ENCODE measurements at regions not wholly inside any gene's neighbourhood (a gene's known extent, or its start where the extent isn't known, plus 50 kb on each side); places are given as distances from the start of the nearest gene placed in this dataset.
A peak's percentile ranks its signal among the peaks of the same experiment; 100 is the strongest.

DNA sequence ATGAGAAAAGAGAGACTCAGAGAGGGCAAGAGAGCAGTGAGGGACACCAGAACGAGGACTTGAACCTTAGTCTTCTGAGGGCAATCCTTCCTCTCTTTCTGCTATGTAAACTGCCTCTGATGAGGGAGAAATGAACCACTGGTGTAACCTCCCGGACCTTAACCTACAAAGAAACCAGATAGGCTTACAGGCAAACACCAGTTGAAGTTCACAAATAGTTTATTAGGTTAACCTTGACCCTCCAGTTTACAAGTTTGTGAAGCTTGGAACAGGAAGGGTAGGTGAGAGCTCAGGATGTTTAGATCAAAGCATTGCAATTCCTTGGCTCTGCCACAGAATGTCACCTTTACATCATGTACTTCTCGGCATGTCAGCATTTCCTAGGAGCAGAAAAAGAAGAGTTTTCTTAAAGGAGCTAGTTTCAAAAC is 486.4 kb upstream of the SPRED2 start (continued):
- TF ChIP-seq, protein P1, sequence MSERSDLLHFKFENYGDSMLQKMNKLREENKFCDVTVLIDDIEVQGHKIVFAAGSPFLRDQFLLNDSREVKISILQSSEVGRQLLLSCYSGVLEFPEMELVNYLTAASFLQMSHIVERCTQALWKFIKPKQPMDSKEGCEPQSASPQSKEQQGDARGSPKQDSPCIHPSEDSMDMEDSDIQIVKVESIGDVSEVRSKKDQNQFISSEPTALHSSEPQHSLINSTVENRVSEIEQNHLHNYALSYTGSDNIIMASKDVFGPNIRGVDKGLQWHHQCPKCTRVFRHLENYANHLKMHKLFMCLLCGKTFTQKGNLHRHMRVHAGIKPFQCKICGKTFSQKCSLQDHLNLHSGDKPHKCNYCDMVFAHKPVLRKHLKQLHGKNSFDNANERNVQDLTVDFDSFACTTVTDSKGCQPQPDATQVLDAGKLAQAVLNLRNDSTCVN (CRISPR knock-in tag; IDR thresholded peaks at IDR 0.05; ENCODE audit: borderline replicate concordance), result no peak
- TF ChIP-seq TOE1 (CRISPR knock-in tag; IDR thresholded peaks at IDR 0.05), result no peak
- TF ChIP-seq, protein P2, sequence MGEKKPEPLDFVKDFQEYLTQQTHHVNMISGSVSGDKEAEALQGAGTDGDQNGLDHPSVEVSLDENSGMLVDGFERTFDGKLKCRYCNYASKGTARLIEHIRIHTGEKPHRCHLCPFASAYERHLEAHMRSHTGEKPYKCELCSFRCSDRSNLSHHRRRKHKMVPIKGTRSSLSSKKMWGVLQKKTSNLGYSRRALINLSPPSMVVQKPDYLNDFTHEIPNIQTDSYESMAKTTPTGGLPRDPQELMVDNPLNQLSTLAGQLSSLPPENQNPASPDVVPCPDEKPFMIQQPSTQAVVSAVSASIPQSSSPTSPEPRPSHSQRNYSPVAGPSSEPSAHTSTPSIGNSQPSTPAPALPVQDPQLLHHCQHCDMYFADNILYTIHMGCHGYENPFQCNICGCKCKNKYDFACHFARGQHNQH (CRISPR knock-in tag; IDR thresholded peaks at IDR 0.05), result peak; percentile 68
- TF ChIP-seq KLF13 (CRISPR knock-in tag; IDR thresholded peaks at IDR 0.05), result no peak
- TF ChIP-seq, protein P3, sequence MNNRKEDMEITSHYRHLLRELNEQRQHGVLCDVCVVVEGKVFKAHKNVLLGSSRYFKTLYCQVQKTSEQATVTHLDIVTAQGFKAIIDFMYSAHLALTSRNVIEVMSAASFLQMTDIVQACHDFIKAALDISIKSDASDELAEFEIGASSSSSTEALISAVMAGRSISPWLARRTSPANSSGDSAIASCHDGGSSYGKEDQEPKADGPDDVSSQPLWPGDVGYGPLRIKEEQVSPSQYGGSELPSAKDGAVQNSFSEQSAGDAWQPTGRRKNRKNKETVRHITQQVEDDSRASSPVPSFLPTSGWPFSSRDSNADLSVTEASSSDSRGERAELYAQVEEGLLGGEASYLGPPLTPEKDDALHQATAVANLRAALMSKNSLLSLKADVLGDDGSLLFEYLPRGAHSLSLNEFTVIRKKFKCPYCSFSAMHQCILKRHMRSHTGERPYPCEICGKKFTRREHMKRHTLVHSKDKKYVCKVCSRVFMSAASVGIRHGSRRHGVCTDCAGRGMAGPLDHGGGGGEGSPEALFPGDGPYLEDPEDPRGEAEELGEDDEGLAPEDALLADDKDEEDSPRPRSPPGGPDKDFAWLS (CRISPR knock-in tag; IDR thresholded peaks at IDR 0.05; ENCODE audit: borderline replicate concordance), result no peak
- TF ChIP-seq ZNF317 (CRISPR knock-in tag; IDR thresholded peaks at IDR 0.05), result peak; percentile 36; the same call in 1 of the 2 replicates
- TF ChIP-seq ZNF674 (CRISPR knock-in tag; IDR thresholded peaks at IDR 0.05; ENCODE audit: low read depth), result no peak
- TF ChIP-seq, protein P4, sequence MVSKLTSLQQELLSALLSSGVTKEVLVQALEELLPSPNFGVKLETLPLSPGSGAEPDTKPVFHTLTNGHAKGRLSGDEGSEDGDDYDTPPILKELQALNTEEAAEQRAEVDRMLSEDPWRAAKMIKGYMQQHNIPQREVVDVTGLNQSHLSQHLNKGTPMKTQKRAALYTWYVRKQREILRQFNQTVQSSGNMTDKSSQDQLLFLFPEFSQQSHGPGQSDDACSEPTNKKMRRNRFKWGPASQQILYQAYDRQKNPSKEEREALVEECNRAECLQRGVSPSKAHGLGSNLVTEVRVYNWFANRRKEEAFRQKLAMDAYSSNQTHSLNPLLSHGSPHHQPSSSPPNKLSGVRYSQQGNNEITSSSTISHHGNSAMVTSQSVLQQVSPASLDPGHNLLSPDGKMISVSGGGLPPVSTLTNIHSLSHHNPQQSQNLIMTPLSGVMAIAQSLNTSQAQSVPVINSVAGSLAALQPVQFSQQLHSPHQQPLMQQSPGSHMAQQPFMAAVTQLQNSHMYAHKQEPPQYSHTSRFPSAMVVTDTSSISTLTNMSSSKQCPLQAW (CRISPR knock-in tag; IDR thresholded peaks at IDR 0.05), result peak; percentile 50; the same call in 1 of the 2 replicates
- no peak for TF ChIP-seq NPAS2 (CRISPR knock-in tag; IDR thresholded peaks at IDR 0.05; ENCODE audit: borderline replicate concordance)
- TF ChIP-seq ZNF629 (CRISPR knock-in tag; conservative IDR thresholded peaks at IDR 0.05), result no peak
- peak; percentile 74; the same call in 1 of the 2 replicates for TF ChIP-seq REPIN1 (CRISPR knock-in tag; IDR thresholded peaks at IDR 0.05; ENCODE audit: borderline replicate concordance, low read depth)
- no peak for TF ChIP-seq ZKSCAN5 (CRISPR knock-in tag; IDR thresholded peaks at IDR 0.05)
- TF ChIP-seq AHR (CRISPR knock-in tag; IDR thresholded peaks at IDR 0.05), result no peak
- peak; percentile 92 for TF ChIP-seq MIXL1 (CRISPR knock-in tag; IDR thresholded peaks at IDR 0.05)
- no peak for TF ChIP-seq ZNF260 (CRISPR knock-in tag; IDR thresholded peaks at IDR 0.05; ENCODE audit: borderline replicate concordance, low read depth)
- no peak for TF ChIP-seq MAFG (CRISPR knock-in tag; IDR thresholded peaks at IDR 0.05)
- TF ChIP-seq, protein P5, sequence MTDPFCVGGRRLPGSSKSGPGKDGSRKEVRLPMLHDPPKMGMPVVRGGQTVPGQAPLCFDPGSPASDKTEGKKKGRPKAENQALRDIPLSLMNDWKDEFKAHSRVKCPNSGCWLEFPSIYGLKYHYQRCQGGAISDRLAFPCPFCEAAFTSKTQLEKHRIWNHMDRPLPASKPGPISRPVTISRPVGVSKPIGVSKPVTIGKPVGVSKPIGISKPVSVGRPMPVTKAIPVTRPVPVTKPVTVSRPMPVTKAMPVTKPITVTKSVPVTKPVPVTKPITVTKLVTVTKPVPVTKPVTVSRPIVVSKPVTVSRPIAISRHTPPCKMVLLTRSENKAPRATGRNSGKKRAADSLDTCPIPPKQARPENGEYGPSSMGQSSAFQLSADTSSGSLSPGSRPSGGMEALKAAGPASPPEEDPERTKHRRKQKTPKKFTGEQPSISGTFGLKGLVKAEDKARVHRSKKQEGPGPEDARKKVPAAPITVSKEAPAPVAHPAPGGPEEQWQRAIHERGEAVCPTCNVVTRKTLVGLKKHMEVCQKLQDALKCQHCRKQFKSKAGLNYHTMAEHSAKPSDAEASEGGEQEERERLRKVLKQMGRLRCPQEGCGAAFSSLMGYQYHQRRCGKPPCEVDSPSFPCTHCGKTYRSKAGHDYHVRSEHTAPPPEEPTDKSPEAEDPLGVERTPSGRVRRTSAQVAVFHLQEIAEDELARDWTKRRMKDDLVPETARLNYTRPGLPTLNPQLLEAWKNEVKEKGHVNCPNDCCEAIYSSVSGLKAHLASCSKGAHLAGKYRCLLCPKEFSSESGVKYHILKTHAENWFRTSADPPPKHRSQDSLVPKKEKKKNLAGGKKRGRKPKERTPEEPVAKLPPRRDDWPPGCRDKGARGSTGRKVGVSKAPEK (CRISPR knock-in tag; IDR thresholded peaks at IDR 0.05; ENCODE audit: borderline replicate concordance), result 0 out of 2 replicates have a peak, but pooled peaks have one; percentile 38
- TF ChIP-seq, protein P6, sequence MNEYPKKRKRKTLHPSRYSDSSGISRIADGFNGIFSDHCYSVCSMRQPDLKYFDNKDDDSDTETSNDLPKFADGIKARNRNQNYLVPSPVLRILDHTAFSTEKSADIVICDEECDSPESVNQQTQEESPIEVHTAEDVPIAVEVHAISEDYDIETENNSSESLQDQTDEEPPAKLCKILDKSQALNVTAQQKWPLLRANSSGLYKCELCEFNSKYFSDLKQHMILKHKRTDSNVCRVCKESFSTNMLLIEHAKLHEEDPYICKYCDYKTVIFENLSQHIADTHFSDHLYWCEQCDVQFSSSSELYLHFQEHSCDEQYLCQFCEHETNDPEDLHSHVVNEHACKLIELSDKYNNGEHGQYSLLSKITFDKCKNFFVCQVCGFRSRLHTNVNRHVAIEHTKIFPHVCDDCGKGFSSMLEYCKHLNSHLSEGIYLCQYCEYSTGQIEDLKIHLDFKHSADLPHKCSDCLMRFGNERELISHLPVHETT (CRISPR knock-in tag; conservative IDR thresholded peaks at IDR 0.05), result no peak
- TF ChIP-seq, protein P7, sequence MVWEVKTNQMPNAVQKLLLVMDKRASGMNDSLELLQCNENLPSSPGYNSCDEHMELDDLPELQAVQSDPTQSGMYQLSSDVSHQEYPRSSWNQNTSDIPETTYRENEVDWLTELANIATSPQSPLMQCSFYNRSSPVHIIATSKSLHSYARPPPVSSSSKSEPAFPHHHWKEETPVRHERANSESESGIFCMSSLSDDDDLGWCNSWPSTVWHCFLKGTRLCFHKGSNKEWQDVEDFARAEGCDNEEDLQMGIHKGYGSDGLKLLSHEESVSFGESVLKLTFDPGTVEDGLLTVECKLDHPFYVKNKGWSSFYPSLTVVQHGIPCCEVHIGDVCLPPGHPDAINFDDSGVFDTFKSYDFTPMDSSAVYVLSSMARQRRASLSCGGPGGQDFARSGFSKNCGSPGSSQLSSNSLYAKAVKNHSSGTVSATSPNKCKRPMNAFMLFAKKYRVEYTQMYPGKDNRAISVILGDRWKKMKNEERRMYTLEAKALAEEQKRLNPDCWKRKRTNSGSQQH (CRISPR knock-in tag; IDR thresholded peaks at IDR 0.05; ENCODE audit: low read depth), result no peak
